ENCODE measurements at regions not wholly inside any gene's neighbourhood (a gene's known extent, or its start where the extent isn't known, plus 50 kb on each side); places are given as distances from the start of the nearest gene placed in this dataset.

DNA sequence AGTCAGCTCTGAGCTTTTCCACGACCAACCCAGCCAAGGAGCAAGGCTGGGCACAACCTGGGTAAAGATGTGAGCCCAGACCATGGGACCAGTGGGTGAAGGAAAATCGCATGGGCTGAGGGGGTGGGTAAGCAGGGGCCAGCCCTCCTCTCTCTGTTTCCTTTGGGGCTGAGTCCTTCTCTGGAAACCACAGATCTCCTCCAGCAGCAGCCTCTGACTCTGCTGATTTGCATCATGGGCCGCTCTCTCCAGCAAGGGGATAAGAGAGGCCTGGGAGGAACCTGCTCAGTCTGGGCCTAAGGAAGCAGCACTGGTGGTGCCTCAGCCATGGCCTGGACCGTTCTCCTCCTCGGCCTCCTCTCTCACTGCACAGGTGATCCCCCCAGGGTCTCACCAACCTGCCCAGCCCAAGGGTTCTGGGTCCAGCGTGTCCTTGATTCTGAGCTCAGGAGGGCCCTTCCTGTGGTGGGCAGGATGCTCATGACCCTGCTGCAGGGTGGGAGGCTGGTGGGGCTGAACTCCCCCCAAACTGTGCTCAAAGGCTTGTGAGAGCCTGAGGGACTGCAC lies 67.8 kb downstream of the GGTLC2 start:
- no peak overlapping the region for H3K27ac ChIP-seq
- 91 to 92% methylated on average over 5 to 6 of the region's 6 CpGs for WGBS, 2 donors
- H3K36me3 ChIP-seq, result no peaks in the 10 kb centered on the region
- no peaks in the 10 kb centered on the region for H3K27me3 ChIP-seq
- H3K4me1 ChIP-seq, result no peaks in the 10 kb centered on the region
- no peak for DNase-seq
- TF ChIP-seq, protein P1, sequence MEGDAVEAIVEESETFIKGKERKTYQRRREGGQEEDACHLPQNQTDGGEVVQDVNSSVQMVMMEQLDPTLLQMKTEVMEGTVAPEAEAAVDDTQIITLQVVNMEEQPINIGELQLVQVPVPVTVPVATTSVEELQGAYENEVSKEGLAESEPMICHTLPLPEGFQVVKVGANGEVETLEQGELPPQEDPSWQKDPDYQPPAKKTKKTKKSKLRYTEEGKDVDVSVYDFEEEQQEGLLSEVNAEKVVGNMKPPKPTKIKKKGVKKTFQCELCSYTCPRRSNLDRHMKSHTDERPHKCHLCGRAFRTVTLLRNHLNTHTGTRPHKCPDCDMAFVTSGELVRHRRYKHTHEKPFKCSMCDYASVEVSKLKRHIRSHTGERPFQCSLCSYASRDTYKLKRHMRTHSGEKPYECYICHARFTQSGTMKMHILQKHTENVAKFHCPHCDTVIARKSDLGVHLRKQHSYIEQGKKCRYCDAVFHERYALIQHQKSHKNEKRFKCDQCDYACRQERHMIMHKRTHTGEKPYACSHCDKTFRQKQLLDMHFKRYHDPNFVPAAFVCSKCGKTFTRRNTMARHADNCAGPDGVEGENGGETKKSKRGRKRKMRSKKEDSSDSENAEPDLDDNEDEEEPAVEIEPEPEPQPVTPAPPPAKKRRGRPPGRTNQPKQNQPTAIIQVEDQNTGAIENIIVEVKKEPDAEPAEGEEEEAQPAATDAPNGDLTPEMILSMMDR (IDR thresholded peaks at IDR 0.05), result no peak
- no peak for TF ChIP-seq POLR2A (IDR thresholded peaks at IDR 0.05)
- H3K9me3 ChIP-seq, result no peaks in the 10 kb centered on the region
- intact Hi-C loops (cut with DNase I), result no loop called here
- H3K4me3 ChIP-seq (replicated peaks in 1 of 3), result no peak overlapping the region

GRCh38 chr22:22712666-22713365 lies 68.4 kb downstream of the GGTLC2 start:
- WGBS, 2 donors, result 79 to 85% methylated on average over 13 of the region's 13 CpGs
- Histone ChIP-seq H3K27ac (no peak overlapping the region), H3K27me3 (no peaks in the 10 kb centered on the region), H3K4me1 (no peaks in the 10 kb centered on the region), H3K36me3 (no peaks in the 10 kb centered on the region), H3K9me3 (no peaks in the 10 kb centered on the region), H3K4me3 (replicated peaks in 1 of 3) (no peak overlapping the region)
- TF ChIP-seq, protein P1 (IDR thresholded peaks at IDR 0.05), result no peak
- TF ChIP-seq POLR2A (IDR thresholded peaks at IDR 0.05), result no peak
- intact Hi-C loops (cut with DNase I), result no loop called here
- no peak for DNase-seq

GRCh38 chr22:22713416-22713815 lies 69.0 kb downstream of the GGTLC2 start:
- DNase-seq, result no peak
- Histone ChIP-seq H3K9me3 (no peaks in the 10 kb centered on the region), H3K4me3 (replicated peaks in 1 of 3) (no peak overlapping the region), H3K27ac (no peak overlapping the region), H3K4me1 (no peaks in the 10 kb centered on the region), H3K36me3 (no peaks in the 10 kb centered on the region), H3K27me3 (no peaks in the 10 kb centered on the region)
- intact Hi-C loops (cut with DNase I), result no loop called here
- no peak for TF ChIP-seq POLR2A (IDR thresholded peaks at IDR 0.05)
- TF ChIP-seq, protein P1 (IDR thresholded peaks at IDR 0.05), result no peak
- 60 to 83% methylated on average over 1 of the region's 1 CpG for WGBS, 2 donors

GRCh38 chr22:22714600-22715335 lies 70.4 kb downstream of the GGTLC2 start:
- intact Hi-C loops (cut with DNase I), result no loop called here
- no peaks in the 10 kb centered on the region for H3K27me3 ChIP-seq

More at GRCh38 chr22:22714600-22715335, 70.4 kb downstream of the GGTLC2 start:
- H3K36me3 ChIP-seq, result no peaks in the 10 kb centered on the region
- DNase-seq, result no peak
- 68 to 78% methylated on average over 7 of the region's 7 CpGs for WGBS, 2 donors
- no peaks in the 10 kb centered on the region for H3K4me1 ChIP-seq
- H3K27ac ChIP-seq, result no peak overlapping the region
- no peaks in the 10 kb centered on the region for H3K9me3 ChIP-seq
- no peak overlapping the region for H3K4me3 ChIP-seq (replicated peaks in 1 of 3)
- TF ChIP-seq, protein P1 (IDR thresholded peaks at IDR 0.05), result no peak
- no peak for TF ChIP-seq POLR2A (IDR thresholded peaks at IDR 0.05)

Data from thyroid gland (tissue), 4 donors.